Kidney glomerular epithelial cell (primary cell): ENCODE measurements at regions not wholly inside any gene's neighbourhood (a gene's known extent, or its start where the extent isn't known, plus 50 kb on each side); places are given as distances from the start of the nearest gene placed in this dataset.
A peak's percentile ranks its signal among the peaks of the same experiment; 100 is the strongest.

Experiments used
- DNase-seq: peaks from one replicate; lab custom pipeline; 2025; lab: John Stamatoyannopoulos, UW

GRCh38 chr6:11358904-11359830, 126.7 kb upstream of the NEDD9 start:
- no peak for DNase-seq

GRCh38 chr6:11357285-11357684, 124.8 kb upstream of the NEDD9 start:
- no peak for DNase-seq

GRCh38 chr6:11356404-11357155, 124.1 kb upstream of the NEDD9 start:
- DNase-seq = no peak

- DNase-seq = no peak
These were observed 121.5 kb upstream of the NEDD9 start for GRCh38 chr6:11353921-11354389.

- DNase-seq = no peak
These were observed 117.8 kb upstream of the NEDD9 start for GRCh38 chr6:11350294-11350693.

- DNase-seq = no peak
These were observed 117.4 kb upstream of the NEDD9 start for GRCh38 chr6:11349880-11350279.

- DNase-seq = peak; percentile 78
These were observed 114.0 kb upstream of the NEDD9 start for GRCh38 chr6:11346516-11346915.

- DNase-seq = no peak
These were observed 113.1 kb upstream of the NEDD9 start for GRCh38 chr6:11345536-11345935.

- peak; percentile 83 for DNase-seq
These were observed 111.7 kb upstream of the NEDD9 start for GRCh38 chr6:11343963-11344723.

GRCh38 chr6:11341867-11342266, 109.4 kb upstream of the NEDD9 start:
- no peak for DNase-seq

- no peak for DNase-seq
These were observed 108.8 kb upstream of the NEDD9 start for GRCh38 chr6:11341303-11341702.

GRCh38 chr6:11339380-11339779, 106.9 kb upstream of the NEDD9 start:
- DNase-seq = no peak

GRCh38 chr6:11337306-11337705, 104.8 kb upstream of the NEDD9 start:
- no peak for DNase-seq

GRCh38 chr6:11335826-11336225, 103.4 kb upstream of the NEDD9 start:
- no peak for DNase-seq

GRCh38 chr6:11333132-11333849, 100.8 kb upstream of the NEDD9 start:
- DNase-seq = no peak

- no peak for DNase-seq
These were observed 100.0 kb upstream of the NEDD9 start for GRCh38 chr6:11332463-11332862.

- no peak for DNase-seq
These were observed 98.6 kb upstream of the NEDD9 start for GRCh38 chr6:11331111-11331510.

GRCh38 chr6:11330413-11330760, 97.9 kb upstream of the NEDD9 start:
- no peak for DNase-seq

GRCh38 chr6:11329726-11330412, 97.4 kb upstream of the NEDD9 start:
- no peak for DNase-seq

GRCh38 chr6:11328613-11329247, 96.3 kb upstream of the NEDD9 start:
- no peak for DNase-seq

GRCh38 chr6:11327961-11328360, 95.5 kb upstream of the NEDD9 start:
- no peak for DNase-seq
